ENCODE measurements at regions not wholly inside any gene's neighbourhood (a gene's known extent, or its start where the extent isn't known, plus 50 kb on each side); places are given as distances from the start of the nearest gene placed in this dataset.

- no peak for DNase-seq (ENCODE audit: low read depth)
Observed at GRCh38 chr13:76750126-76750525, 136.1 kb downstream of the KCTD12 start.

- DNase-seq (ENCODE audit: low read depth), result no peak
Observed at GRCh38 chr13:76745261-76746200, 140.7 kb downstream of the KCTD12 start.

GRCh38 chr13:76741624-76742023 lies 144.6 kb downstream of the KCTD12 start:
- DNase-seq (ENCODE audit: low read depth), result peak; percentile 43

GRCh38 chr13:76741046-76741445 lies 145.2 kb downstream of the KCTD12 start:
- no peak for DNase-seq (ENCODE audit: low read depth)

DNA sequence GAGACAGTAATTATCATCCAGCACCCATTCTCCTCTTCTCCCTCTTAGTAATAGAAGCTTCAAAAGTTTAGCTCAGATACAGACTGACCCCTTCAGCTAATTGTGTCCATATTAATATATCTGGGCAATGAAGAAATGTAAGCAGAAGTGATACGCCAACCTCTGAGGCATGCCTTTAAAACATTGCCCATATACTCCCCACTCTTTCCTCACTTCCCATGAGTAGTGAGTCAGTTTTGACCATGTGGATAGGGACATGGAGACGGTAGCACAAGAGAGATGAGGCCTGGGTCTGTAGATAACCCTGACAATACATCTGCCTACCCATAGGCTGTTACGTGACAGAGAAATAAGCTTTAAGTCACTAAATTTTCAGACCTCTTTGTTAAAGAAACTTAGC lies 147.6 kb downstream of the KCTD12 start:
- DNase-seq (ENCODE audit: low read depth), result no peak

DNA sequence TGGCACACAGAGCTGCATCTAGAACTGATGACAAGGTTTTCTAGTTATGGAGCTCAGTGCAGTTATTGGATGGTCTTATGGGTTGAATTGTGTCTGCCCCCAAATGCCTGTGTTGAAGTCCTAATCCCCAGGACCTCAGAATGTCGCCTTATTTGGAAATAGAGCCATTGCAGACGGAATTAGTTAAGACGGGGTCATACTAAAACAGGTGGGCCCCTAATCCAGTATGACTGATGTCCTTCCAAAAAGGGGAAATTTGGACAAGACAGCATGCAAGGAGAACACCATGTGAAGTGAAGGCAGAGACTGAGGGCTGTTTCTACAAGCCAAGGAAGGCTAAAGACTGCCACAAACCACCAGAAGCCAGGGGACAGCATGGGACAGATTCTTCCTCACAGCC lies 148.7 kb downstream of the KCTD12 start:
- no peak for DNase-seq (ENCODE audit: low read depth)

DNA sequence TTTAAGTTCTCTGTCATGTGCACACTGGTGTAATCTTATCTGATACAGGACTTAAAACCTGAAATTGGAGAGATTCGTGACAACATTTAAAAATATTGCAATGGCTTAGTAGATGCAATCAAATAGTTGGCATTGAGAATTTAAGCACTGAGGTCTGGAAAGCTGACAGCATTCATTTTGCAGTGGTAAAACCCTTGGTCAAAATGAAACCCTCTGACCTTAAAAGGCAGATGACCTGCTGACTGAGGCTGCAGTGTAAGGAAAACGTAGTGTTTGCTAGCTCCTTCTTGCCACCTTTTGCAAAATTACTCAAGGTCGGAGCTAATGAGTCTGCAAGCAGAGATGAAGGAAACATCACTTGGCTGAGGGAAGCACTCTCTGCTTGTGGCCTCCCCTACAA lies 150.6 kb downstream of the KCTD12 start:
- DNase-seq (ENCODE audit: low read depth), result no peak

GRCh38 chr13:76733671-76734070 lies 152.5 kb downstream of the KCTD12 start:
- no peak for DNase-seq (ENCODE audit: low read depth)

DNA sequence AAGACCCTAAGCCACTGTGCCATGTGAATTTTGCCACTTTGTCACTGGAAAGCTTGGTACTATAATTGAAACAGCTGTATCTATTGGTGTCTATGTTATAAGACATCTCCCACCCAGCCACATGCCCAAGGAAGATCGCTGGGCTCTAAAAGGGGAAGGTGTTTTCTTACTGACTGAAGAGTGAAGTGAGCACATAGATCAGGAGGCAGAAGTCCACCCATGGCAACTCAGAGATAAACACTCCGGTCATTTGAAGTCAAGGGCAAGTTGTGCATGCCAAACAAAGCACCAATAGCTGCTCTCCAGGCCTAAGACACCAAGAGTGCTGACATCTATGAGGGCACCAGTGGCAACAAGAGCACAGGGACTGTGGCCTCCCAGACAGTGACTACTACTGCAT lies 153.8 kb downstream of the KCTD12 start:
- DNase-seq (ENCODE audit: low read depth), result no peak

DNA sequence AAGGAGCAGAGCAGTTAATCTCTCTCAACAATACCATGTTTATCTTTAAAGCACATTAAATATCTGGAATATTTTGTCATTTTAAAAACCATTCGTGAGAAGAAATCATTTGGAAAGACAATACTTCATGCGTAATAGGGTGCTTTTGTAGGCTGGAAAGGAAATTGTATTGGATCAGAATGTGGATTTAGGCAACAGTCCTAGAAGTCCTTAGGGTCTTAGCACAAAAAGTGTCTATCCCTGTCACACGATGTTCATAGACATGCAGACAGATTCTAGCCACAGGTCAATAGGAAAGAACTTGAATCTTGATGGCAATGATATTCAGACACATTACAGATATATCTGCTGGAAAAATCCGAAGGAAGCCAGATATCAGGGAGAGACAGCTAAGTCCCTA lies 156.0 kb downstream of the KCTD12 start:
- DNase-seq (ENCODE audit: low read depth), result no peak

- no peak for DNase-seq (ENCODE audit: low read depth)
Observed at GRCh38 chr13:76729691-76730090, 156.5 kb downstream of the KCTD12 start.

DNA sequence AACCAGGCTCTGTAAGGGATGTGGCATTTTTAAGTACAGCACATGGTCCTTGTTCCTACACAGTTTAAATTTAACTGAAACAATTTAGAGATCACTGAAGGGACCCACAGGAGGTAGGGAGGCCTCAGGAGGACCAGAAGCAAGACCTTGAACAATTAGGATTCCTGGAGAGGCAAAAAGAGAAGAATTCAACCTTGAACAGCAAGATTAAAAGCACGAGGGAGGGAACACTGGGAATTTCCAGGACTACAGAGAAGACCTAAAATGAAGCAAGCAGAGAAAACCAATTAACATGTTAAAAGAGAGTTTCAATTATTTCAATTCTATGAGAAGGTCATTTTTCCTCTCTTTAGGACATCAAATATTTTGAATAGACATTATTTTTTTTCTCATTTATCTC lies 160.3 kb downstream of the KCTD12 start:
- no peak for DNase-seq (ENCODE audit: low read depth)

DNA sequence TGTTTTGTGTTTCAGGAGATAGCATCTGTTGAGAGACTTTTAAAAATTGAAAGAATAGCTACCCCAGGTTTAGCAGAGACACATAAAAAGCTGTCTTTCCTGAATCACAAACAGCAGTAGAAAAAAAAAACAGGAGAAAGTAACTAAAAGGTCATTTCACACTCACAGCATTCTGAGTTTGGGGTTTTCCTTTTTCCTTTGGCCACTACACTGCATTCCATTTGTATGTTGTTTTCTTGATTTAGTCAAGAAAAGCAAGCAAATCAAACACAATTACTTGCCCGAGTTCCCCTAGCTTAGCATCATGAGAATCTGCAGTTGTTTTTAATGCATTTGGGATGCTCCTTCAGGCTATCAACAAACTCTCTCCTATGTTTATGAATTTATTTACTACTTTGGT lies 161.0 kb downstream of the KCTD12 start:
- peak; percentile 6 for DNase-seq (ENCODE audit: low read depth)

DNA sequence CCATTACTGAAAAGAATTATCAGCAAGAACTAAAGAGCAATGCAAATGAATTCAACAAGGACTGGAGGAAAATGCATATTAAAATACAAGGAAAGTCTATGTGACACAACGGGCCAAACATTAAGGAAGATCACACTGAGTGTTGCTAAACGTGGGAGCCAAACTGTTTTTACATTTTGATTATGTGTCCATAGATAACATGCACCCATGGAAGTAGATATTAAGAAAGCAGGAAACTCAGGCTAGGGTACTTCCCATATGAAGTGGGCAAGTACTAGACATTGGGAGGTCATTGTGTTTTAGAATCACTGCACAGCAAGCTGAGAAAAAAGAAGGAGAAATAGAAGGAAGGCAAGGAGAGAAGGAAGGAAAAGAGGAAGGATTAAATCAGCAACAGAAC lies 161.8 kb downstream of the KCTD12 start:
- no peak for DNase-seq (ENCODE audit: low read depth)

DNA sequence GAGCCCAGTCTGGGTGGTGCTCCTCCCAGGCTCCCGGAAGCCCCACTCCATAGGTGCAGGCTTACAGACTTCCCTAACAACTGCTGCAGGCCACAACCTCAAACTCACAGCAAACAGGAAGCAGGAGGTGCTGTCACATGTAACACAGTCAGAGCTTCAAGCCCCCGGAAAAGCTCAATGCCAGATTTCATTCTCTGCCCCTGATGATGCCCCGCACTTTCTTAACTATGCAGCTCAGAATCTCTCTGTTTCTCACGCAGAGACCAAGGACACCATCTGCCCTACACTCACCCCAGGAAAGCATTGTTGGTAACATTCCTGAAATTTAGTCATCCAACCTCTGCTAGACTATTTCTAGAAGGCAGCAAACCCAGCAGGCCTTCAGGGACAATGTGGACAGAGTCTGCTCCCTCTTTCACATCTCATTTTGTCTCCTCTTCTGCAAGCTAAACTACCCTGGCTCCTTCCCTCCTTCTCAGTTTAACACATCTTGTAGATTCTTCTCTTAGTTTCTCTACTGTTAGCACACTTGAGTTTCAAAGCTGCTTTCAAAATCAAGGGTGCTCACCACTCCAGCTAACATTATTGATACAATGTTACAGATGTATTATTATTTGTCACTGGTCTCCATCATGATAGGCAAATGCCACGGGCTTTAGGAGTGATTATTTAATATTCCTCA lies 162.5 kb downstream of the KCTD12 start:
- DNase-seq (ENCODE audit: low read depth), result peak; percentile 91

- DNase-seq (ENCODE audit: low read depth), result no peak
Observed at GRCh38 chr13:76722782-76723181, 163.4 kb downstream of the KCTD12 start.

- DNase-seq (ENCODE audit: low read depth), result no peak
Observed at GRCh38 chr13:76720821-76721220, 165.4 kb downstream of the KCTD12 start.

- DNase-seq (ENCODE audit: low read depth), result no peak
Observed at GRCh38 chr13:76720416-76720815, 165.8 kb downstream of the KCTD12 start.

GRCh38 chr13:76719955-76720354 lies 166.2 kb downstream of the KCTD12 start:
- no peak for DNase-seq (ENCODE audit: low read depth)

- DNase-seq (ENCODE audit: low read depth), result peak; percentile 75
Observed at GRCh38 chr13:76717092-76717491, 169.1 kb downstream of the KCTD12 start.

GRCh38 chr13:76715621-76716020 lies 170.6 kb downstream of the KCTD12 start:
- DNase-seq (ENCODE audit: low read depth), result no peak

DNA sequence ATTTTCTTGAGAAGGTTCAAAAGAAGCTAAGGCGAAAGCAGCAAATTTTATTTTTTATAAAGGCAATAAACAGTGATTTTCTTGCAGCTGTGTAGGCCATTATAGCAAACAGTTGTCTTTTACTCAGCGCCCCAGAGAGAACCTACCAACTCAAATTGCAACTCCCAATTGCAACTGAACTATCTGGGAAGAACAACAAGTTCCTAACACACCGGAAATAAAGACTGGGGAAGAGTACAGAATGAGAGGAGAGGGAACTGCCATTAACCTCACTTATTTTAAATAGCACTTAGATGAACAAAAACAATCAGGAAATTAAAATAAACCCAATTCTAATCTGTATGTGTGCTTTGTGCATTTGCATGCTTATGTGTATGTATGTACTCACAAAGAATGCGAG lies 171.1 kb downstream of the KCTD12 start:
- DNase-seq (ENCODE audit: low read depth), result no peak

DNA sequence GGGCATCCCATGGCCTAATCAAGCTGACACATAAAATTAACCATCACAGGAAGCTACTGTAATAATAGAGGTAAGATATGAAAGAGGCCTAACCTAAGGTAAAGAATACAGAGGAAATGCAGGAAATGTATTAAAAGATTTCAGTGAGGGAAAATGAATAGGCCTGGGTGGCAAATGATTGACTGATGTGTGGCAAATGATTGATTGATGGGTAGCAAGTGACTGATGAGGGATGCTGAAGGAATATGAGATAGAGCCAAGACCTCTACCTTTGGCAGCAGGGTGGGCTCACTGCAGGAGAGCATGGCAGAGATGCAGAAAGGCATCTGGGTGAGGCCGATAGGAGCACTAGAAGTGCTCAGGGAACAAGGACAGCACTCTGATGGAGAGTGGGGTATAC lies 172.9 kb downstream of the KCTD12 start:
- DNase-seq (ENCODE audit: low read depth), result no peak

Measured in ELR (cell line).